ENCODE measurements at regions not wholly inside any gene's neighbourhood (a gene's known extent, or its start where the extent isn't known, plus 50 kb on each side); places are given as distances from the start of the nearest gene placed in this dataset.
A peak's percentile ranks its signal among the peaks of the same experiment; 100 is the strongest.
"Not testable (repeated sequence)": the region's sequence is repeated elsewhere in the genome, so short reads cannot be mapped to it uniquely, and the experiment has no call there.

DNA sequence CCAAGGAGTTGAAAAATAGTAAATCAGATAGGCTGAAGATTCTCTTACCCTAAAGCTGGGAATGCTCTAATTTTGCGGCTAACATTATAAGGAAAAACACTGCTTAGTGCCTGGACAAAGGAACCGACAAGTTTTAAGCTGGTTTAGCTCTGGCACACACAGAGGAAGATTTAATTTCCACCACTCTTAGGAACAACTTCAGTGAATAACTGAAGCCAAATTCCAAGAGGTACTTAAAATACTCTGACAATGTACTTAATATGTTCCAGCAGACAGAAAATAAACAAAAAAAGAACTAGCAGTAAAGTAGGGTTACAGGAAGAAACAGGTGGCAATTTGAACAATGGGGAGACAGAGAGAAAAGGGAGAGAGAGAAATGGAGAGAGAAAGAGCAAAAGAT lies 340.8 kb upstream of the NDST4 start:
- Histone ChIP-seq H3K27me3 (no peaks in the 10 kb centered on the region), H3K4me3 (no peak overlapping the region), H3K4me1 (no peaks in the 10 kb centered on the region), H3K9me3 (no peaks in the 10 kb centered on the region), H3K27ac (no peak overlapping the region), H3K36me3 (no peaks in the 10 kb centered on the region)
- WGBS, 4 donors: 57 to 71% (median 63%) methylated on average over 2 of the region's 2 CpGs
- ATAC-seq (no peak), DNase-seq (no peak)
- TF ChIP-seq POLR2A (IDR thresholded peaks at IDR 0.05): no peak
- TF ChIP-seq, protein P1, sequence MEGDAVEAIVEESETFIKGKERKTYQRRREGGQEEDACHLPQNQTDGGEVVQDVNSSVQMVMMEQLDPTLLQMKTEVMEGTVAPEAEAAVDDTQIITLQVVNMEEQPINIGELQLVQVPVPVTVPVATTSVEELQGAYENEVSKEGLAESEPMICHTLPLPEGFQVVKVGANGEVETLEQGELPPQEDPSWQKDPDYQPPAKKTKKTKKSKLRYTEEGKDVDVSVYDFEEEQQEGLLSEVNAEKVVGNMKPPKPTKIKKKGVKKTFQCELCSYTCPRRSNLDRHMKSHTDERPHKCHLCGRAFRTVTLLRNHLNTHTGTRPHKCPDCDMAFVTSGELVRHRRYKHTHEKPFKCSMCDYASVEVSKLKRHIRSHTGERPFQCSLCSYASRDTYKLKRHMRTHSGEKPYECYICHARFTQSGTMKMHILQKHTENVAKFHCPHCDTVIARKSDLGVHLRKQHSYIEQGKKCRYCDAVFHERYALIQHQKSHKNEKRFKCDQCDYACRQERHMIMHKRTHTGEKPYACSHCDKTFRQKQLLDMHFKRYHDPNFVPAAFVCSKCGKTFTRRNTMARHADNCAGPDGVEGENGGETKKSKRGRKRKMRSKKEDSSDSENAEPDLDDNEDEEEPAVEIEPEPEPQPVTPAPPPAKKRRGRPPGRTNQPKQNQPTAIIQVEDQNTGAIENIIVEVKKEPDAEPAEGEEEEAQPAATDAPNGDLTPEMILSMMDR (IDR thresholded peaks at IDR 0.05): no peak
- intact Hi-C loops (cut with DNase I): no loop called here

DNA sequence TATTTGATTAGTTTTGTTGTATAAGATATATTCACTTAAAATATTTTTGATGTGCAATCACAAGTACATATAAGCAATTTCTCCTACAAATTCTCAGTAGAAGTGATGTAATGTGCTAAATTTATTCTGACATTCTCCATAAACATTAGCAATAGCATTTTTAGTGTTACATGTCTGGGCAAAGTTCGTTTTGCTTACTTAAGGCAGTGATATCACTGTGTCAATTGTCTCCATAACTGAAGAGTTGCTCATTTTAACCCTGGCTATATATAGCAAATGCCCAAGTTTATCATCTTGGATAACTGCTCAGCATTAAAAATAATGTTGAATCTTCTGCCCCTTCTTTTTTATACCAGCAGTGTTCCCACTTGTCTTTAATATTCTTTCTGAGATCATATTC lies 340.0 kb upstream of the NDST4 start:
- no peak for ATAC-seq
- WGBS, 4 donors: 6 to 16% (median 11%) methylated on average over 1 of the region's 1 CpG
- Histone ChIP-seq H3K36me3 (no peaks in the 10 kb centered on the region), H3K27ac (no peak overlapping the region), H3K4me1 (no peaks in the 10 kb centered on the region), H3K4me3 (no peak overlapping the region), H3K27me3 (no peaks in the 10 kb centered on the region), H3K9me3 (no peaks in the 10 kb centered on the region)
- no peak for DNase-seq
- intact Hi-C loops (cut with DNase I): no loop called here
- TF ChIP-seq, protein P1 (IDR thresholded peaks at IDR 0.05): no peak
- TF ChIP-seq POLR2A (IDR thresholded peaks at IDR 0.05): no peak

DNA sequence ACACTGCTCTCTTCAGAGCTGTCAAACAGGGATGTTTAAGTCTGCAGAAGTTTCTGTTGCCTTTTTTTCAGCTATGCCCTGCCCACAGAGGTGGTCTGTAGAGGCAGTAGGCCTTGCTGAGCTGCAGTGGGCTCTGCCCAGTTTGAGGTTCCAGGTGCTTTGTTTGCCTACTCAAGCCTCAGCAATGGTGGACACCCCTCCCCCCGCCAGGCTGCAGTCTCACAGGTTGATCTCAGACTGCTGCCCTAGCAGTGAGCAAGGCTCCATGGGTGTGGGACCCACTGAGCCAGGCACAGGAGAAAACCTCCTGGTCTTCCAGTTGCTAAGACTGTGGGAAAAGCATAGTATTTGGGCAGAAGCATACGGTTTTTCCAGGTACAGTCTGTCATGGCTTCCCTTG lies 338.8 kb upstream of the NDST4 start:
- intact Hi-C loops (cut with DNase I); H3K27ac ChIP-seq; ATAC-seq; H3K27me3 ChIP-seq; H3K9me3 ChIP-seq; H3K4me1 ChIP-seq; H3K4me3 ChIP-seq; H3K36me3 ChIP-seq; DNase-seq: not testable (repeated sequence)
- WGBS, 4 donors: 89 to 100% (median 94%) methylated on average over 1 to 2 of the region's 2 CpGs

DNA sequence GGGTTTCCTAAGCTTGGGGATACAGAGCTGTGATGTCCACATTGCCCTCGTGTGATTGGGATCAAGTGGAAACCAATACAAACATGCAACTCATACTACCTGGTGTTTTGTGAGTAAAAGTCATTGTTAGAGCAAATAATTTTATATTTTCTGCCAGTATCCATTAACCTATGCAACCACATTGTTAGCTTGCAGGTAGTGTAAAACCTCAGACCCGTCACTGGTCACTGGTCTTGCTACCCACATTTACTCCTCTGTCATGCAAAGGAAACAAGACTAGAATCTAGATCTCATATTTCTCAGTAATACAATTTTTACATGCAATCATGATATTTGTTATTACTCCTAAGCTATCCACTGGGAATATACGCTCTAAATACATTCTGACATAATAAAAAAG lies 324.3 kb upstream of the NDST4 start:
- intact Hi-C loops (cut with DNase I): no loop called here
- TF ChIP-seq, protein P1 (IDR thresholded peaks at IDR 0.05): no peak
- no peak for TF ChIP-seq POLR2A (IDR thresholded peaks at IDR 0.05)
- no peaks in the 10 kb centered on the region for H3K36me3 ChIP-seq
- no peaks in the 10 kb centered on the region for H3K4me1 ChIP-seq
- DNase-seq: no peak
- H3K4me3 ChIP-seq: no peak overlapping the region
- no peak overlapping the region for H3K27ac ChIP-seq
- 73 to 80% (median 75%) methylated on average over 3 of the region's 3 CpGs for WGBS, 4 donors
- H3K9me3 ChIP-seq: peaks cover 0 to 8% (median 0%) of the 10 kb centered on the region in 12 donors
- H3K27me3 ChIP-seq: no peaks in the 10 kb centered on the region
- ATAC-seq: no peak

DNA sequence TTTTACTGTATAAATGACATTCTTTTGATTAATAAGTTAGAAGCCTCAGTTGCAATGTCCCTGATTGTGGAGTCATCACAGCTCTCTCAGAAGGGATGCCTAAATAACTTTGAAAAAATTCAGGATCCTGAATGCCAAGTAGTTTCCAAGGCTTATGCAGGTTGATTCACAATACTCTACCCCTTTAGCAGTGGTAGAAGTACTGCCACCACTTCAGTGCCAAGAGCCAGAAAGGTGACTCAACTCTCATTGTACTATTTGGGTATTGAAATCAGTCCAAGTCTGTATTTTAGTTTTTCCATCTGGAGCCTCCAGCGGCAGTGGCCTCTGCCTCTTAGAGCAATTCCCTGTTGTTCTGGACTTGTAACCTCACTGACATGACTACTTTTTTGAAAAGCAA lies 320.1 kb upstream of the NDST4 start:
- Histone ChIP-seq H3K36me3 (no peaks in the 10 kb centered on the region), H3K27me3 (no peaks in the 10 kb centered on the region), H3K9me3 (no peaks in the 10 kb centered on the region), H3K4me1 (no peaks in the 10 kb centered on the region), H3K27ac (no peak overlapping the region), H3K4me3 (no peak overlapping the region)
- intact Hi-C loops (cut with DNase I): no loop called here
- DNase-seq (no peak), ATAC-seq (peak in 2 of 4 donors; percentile 42 to 59)
- WGBS, 4 donors: 30 to 88% (median 77%) methylated on average over 1 of the region's 1 CpG
- no peak for TF ChIP-seq POLR2A (IDR thresholded peaks at IDR 0.05)
- TF ChIP-seq, protein P1 (IDR thresholded peaks at IDR 0.05): no peak

All from heart left ventricle (tissue), 16 donors.